T-helper 17 cell (primary cell): ENCODE measurements at regions not wholly inside any gene's neighbourhood (a gene's known extent, or its start where the extent isn't known, plus 50 kb on each side); places are given as distances from the start of the nearest gene placed in this dataset.
"Not testable (repeated sequence)": the region's sequence is repeated elsewhere in the genome, so short reads cannot be mapped to it uniquely, and the experiment has no call there.

ENCODE experiments used
- ATAC-seq: fragments of 150-1000 bp; cut with Tn5 transposase; 2 replicates; pipeline ENCODE4 v1.10.0; 2021; ENCODE audit warnings: mild to moderate bottlenecking, moderate library complexity
- DNase-seq, 3 donors: peaks; one replicate each; pipeline versions ENCODE4 v3.0.0 to v3.0.0-alpha.2; 2020 to 2021
- H3K9me3 ChIP-seq: one replicate; pipeline ENCODE4 v1.7.0; 2013; ENCODE audit warnings: low read length, mild to moderate bottlenecking; ENCODE audit not compliant: control insufficient read depth, poor library complexity, severe bottlenecking
- H3K27ac Mint-ChIP-seq: one replicate; pipeline ENCODE4 v1.8.0; 2022; ENCODE audit warnings: mild to moderate bottlenecking, moderate library complexity, mixed read lengths
- H3K27me3 Mint-ChIP-seq: one replicate; pipeline ENCODE4 v1.8.0; 2022; ENCODE audit warnings: mixed read lengths
- H3K36me3 Mint-ChIP-seq: one replicate; pipeline ENCODE4 v1.8.0; 2022; ENCODE audit warnings: low read depth, mixed read lengths
- H3K4me1 Mint-ChIP-seq: one replicate; pipeline ENCODE4 v1.8.0; 2022; ENCODE audit warnings: mild to moderate bottlenecking, mixed read lengths
- H3K4me3 Mint-ChIP-seq: one replicate; pipeline ENCODE4 v1.8.0; 2022; ENCODE audit warnings: mild to moderate bottlenecking, moderate library complexity, mixed read lengths

GRCh38 chr5:115431116-115431515 lies 113.5 kb downstream of the FEM1C start:
- peaks cover 34% of the 10 kb centered on the region for H3K27me3 Mint-ChIP-seq
- H3K9me3 ChIP-seq, result no peaks in the 10 kb centered on the region
- no peak for ATAC-seq
- DNase-seq, result no peak
- H3K4me1 Mint-ChIP-seq, result no peaks in the 10 kb centered on the region
- H3K27ac Mint-ChIP-seq, result no peak overlapping the region
- H3K36me3 Mint-ChIP-seq, result no peaks in the 10 kb centered on the region
- no peak overlapping the region for H3K4me3 Mint-ChIP-seq

GRCh38 chr5:115430374-115430773 lies 114.2 kb downstream of the FEM1C start:
- peaks cover 38% of the 10 kb centered on the region for H3K27me3 Mint-ChIP-seq
- H3K4me1 Mint-ChIP-seq, result no peaks in the 10 kb centered on the region
- DNase-seq, result no peak
- no peaks in the 10 kb centered on the region for H3K9me3 ChIP-seq
- H3K4me3 Mint-ChIP-seq, result no peak overlapping the region
- no peak overlapping the region for H3K27ac Mint-ChIP-seq
- H3K36me3 Mint-ChIP-seq, result no peaks in the 10 kb centered on the region
- ATAC-seq, result no peak

- no peak for ATAC-seq
- no peak for DNase-seq
- Mint-ChIP-seq H3K27ac (no peak overlapping the region), H3K4me3 (no peak overlapping the region), H3K27me3 (peaks cover 30% of the 10 kb centered on the region), H3K4me1 (no peaks in the 10 kb centered on the region), H3K36me3 (no peaks in the 10 kb centered on the region)
- no peaks in the 10 kb centered on the region for H3K9me3 ChIP-seq
These were observed 115.1 kb downstream of the FEM1C start for GRCh38 chr5:115429345-115429940.

GRCh38 chr5:115428676-115429075 lies 115.9 kb downstream of the FEM1C start:
- no peak for ATAC-seq
- Mint-ChIP-seq H3K4me3 (no peak overlapping the region), H3K36me3 (no peaks in the 10 kb centered on the region), H3K4me1 (no peaks in the 10 kb centered on the region), H3K27me3 (peaks cover 30% of the 10 kb centered on the region), H3K27ac (no peak overlapping the region)
- no peak for DNase-seq
- no peaks in the 10 kb centered on the region for H3K9me3 ChIP-seq

- H3K4me3 Mint-ChIP-seq, result no peak overlapping the region
- H3K27ac Mint-ChIP-seq, result no peak overlapping the region
- H3K9me3 ChIP-seq, result no peaks in the 10 kb centered on the region
- H3K36me3 Mint-ChIP-seq, result no peaks in the 10 kb centered on the region
- DNase-seq, result no peak
- peaks cover 29% of the 10 kb centered on the region for H3K27me3 Mint-ChIP-seq
- no peaks in the 10 kb centered on the region for H3K4me1 Mint-ChIP-seq
- ATAC-seq, result no peak
These were observed 116.3 kb downstream of the FEM1C start for GRCh38 chr5:115428248-115428647.

DNA sequence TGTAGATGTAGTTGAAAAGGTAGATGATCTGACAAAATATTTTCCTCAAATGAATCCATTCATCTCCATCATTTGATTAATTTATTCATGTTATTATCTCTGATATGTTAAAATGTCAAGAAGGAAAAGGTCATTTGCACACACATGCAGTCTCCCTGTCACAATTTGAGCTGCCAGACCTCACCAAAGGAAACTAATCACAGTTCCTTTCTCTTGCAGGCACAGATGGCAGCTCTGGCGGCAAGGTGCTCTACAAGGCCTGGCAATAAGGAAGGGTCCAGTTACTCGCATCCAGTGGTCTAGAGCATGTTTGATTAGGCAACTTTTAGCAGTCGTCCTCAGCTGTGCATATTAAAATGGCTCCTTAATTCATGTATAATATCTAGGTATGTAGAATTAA lies 120.1 kb downstream of the FEM1C start:
- Mint-ChIP-seq H3K27ac (no peak overlapping the region), H3K4me1 (no peaks in the 10 kb centered on the region), H3K4me3 (no peak overlapping the region), H3K27me3 (peaks cover 35% of the 10 kb centered on the region), H3K36me3 (peaks cover 3% of the 10 kb centered on the region)
- H3K9me3 ChIP-seq, result no peaks in the 10 kb centered on the region
- ATAC-seq (no peak), DNase-seq (no peak)

DNA sequence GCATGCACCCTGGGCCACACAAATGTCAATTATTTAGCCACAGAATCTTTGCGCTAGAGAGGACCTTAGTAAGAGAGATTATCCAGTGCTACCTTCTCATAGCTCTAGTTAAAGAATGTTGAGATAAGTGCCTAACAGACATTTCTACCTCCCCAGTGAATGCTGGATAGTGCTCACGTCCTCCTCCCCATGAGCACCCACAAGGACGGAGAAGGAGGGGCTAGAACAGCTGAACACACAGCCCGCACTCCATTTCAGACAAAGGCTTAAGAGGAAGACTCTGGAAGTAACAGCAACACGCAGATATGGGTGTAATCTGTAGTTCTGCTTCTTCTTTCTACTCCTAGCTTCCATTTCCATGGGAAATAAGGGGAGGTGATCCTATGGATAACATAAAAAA lies 120.5 kb downstream of the FEM1C start:
- no peaks in the 10 kb centered on the region for H3K4me1 Mint-ChIP-seq
- ATAC-seq, result no peak

DNA sequence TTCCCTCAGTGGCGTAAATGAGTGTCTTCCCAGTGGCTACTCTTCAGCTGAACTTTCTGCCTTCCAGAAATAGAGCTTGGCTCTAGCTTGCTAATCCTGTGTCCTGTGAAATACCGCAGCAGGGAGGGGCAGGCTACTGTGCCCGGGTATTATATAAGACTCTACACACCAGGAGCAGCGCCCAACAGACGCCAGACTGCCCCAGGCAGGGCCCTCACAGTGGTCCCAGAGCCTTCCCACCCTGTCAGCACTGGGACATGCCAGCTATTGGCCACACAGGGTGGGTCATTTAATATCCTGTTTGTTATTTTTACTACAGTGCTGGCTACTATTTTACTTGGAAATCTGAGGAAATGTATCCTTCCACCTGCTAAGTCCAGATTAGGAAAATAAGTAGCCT lies 121.0 kb downstream of the FEM1C start:
- H3K4me1 Mint-ChIP-seq, result no peaks in the 10 kb centered on the region
- ATAC-seq, result no peak
- no peak overlapping the region for H3K27ac Mint-ChIP-seq

More for the DNA sequence above, 120.5 kb downstream of the FEM1C start:
- peaks cover 36% of the 10 kb centered on the region for H3K27me3 Mint-ChIP-seq
- DNase-seq, result no peak
- peaks cover 3% of the 10 kb centered on the region for H3K36me3 Mint-ChIP-seq
- no peak overlapping the region for H3K4me3 Mint-ChIP-seq
- H3K9me3 ChIP-seq, result no peaks in the 10 kb centered on the region
- H3K27ac Mint-ChIP-seq, result no peak overlapping the region

DNA sequence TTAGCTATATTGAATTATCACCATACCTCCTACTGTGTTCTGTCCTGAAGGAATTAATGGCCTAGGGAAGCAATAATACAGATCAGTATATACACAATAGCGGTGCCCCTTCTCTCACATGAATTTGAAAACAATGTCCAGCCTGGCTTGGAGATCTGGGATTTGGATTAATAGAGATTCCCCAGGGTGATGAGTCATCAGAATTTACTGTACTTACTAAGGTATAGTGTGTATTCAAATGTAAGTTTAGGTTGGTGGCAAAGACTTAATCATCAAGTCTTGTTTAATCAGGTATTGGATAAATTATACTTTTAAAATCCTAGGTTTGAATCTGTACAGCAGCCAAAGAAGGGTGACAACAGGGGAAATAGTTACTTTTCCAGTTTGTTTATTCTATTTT lies 121.5 kb downstream of the FEM1C start:
- Mint-ChIP-seq H3K4me1 (no peaks in the 10 kb centered on the region), H3K27ac (no peak overlapping the region)

More for the DNA sequence above, 121.0 kb downstream of the FEM1C start:
- H3K27me3 Mint-ChIP-seq, result peaks cover 41% of the 10 kb centered on the region
- H3K9me3 ChIP-seq, result no peaks in the 10 kb centered on the region
- peaks cover 3% of the 10 kb centered on the region for H3K36me3 Mint-ChIP-seq
- DNase-seq, result no peak
- H3K4me3 Mint-ChIP-seq, result no peak overlapping the region

DNA sequence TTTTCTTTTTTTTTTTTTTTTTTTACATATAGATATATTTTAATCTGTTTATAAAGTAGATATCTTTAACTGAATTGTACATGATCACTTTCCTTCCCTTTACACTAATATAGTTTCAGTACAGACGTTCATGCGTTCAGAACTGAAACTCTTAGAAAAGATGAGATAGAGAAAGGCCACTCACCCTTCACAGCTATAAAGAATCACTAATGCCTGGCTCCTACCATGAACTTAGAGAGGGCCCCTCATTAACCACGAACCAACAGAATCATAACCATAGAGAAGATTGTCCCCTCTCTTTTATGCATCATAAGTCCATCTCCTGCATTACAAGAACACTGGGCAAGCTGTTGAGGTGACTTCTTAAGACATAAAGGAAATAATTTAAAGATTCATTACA lies 123.8 kb downstream of the FEM1C start:
- H3K4me1 Mint-ChIP-seq, H3K4me3 Mint-ChIP-seq, H3K9me3 ChIP-seq, H3K27ac Mint-ChIP-seq, DNase-seq, H3K36me3 Mint-ChIP-seq, ATAC-seq: not testable (repeated sequence)
- peaks cover 46% of the 10 kb centered on the region for H3K27me3 Mint-ChIP-seq

More for the DNA sequence above, 121.5 kb downstream of the FEM1C start:
- DNase-seq, result no peak
- H3K9me3 ChIP-seq, result no peaks in the 10 kb centered on the region
- Mint-ChIP-seq H3K4me3 (no peak overlapping the region), H3K27me3 (peaks cover 46% of the 10 kb centered on the region), H3K36me3 (peaks cover 3% of the 10 kb centered on the region)
- no peak for ATAC-seq

DNA sequence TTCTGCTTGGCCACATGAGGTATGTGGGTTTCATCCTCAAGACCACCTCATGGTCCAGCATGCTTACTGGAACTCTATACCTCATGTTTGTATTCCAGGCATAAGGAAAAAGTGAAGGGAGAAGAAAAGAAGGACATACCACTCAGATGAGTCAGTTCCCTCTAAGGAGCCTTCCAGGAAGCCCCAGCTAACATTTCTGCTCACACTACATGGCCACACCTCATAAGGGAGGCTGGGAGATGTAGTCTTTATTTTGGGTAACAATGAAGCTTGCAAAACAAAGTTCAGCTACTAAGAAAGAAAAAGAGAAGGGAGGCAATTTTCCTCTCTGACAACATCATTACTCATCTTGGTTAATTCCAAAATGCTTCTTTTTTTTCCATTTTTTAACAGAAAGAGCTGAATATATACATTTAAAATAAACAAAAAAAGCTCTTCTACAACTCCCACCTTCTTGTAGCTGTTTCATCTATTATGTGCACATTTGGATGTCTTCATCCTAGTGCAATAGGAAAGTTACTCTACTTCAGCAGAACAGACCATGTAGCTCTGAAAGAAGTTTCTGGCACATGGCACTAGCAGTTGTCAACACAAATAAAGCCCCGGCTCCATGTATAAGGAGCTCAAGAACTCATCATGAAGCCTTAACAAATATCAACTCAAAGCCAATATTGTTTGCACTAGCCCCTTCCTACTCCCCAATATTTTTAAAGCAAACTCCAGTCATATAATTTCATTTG lies 123.6 kb upstream of the CCDC112 start:
- no peak overlapping the region for H3K4me3 Mint-ChIP-seq
- no peak for ATAC-seq
- no peak for DNase-seq
- H3K9me3 ChIP-seq, result no peaks in the 10 kb centered on the region
- H3K36me3 Mint-ChIP-seq, result peaks cover 3% of the 10 kb centered on the region
- H3K27ac Mint-ChIP-seq, result no peak overlapping the region
- H3K27me3 Mint-ChIP-seq, result peaks cover 41% of the 10 kb centered on the region
- no peaks in the 10 kb centered on the region for H3K4me1 Mint-ChIP-seq

DNA sequence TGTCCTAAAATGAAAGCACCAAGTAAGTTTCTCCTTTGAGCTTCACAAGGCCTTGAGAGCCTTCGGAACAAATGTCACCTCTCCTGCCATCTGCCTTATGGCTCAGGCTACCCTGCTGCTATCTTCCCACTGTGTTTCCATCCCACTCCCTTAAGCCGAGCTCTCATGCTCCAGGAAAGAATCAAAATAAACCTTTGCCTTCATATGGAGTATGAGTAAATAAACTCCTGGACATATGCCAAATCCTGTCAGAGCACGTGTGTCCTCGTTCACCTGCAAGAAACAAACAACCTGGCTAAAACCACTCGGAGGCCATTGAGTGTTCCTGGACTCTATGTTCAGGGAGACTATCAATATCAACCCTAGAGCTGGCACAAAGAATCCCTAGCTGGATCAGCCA lies 122.3 kb upstream of the CCDC112 start:
- H3K9me3 ChIP-seq, result no peaks in the 10 kb centered on the region
- no peak overlapping the region for H3K4me3 Mint-ChIP-seq
- no peak for ATAC-seq
- H3K36me3 Mint-ChIP-seq, result peaks cover 3% of the 10 kb centered on the region
- DNase-seq, result no peak
- H3K27me3 Mint-ChIP-seq, result peaks cover 35% of the 10 kb centered on the region
- no peak overlapping the region for H3K27ac Mint-ChIP-seq
- no peaks in the 10 kb centered on the region for H3K4me1 Mint-ChIP-seq

DNA sequence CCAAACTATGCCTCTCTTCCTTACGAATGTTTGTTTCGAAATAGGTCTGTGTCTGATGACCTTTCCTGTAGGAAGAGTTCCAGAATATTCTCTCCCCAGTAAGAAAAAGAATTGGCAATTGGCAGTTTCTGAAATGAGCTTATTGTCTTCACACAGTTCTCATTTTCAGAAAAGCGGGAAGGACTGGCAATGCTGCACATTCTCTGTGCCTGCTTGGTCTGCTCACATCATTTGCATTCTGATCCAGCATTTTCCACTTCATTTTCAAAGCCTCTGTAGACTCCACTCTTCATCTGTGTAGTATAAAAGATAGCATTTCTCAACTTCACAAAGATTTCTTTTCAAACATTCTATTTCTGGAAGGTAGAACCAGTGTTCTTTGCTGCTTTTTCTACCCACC lies 120.6 kb upstream of the CCDC112 start:
- Mint-ChIP-seq H3K4me3 (no peak overlapping the region), H3K27ac (no peak overlapping the region), H3K36me3 (no peaks in the 10 kb centered on the region), H3K4me1 (no peaks in the 10 kb centered on the region), H3K27me3 (peaks cover 23% of the 10 kb centered on the region)
- ATAC-seq (no peak), DNase-seq (no peak)
- no peaks in the 10 kb centered on the region for H3K9me3 ChIP-seq

- Mint-ChIP-seq H3K4me3 (no peak overlapping the region), H3K4me1 (no peaks in the 10 kb centered on the region), H3K27me3 (peaks cover 22% of the 10 kb centered on the region), H3K36me3 (no peaks in the 10 kb centered on the region), H3K27ac (no peak overlapping the region)
- no peaks in the 10 kb centered on the region for H3K9me3 ChIP-seq
- ATAC-seq (no peak), DNase-seq (no peak)
These were observed 118.7 kb upstream of the CCDC112 start for GRCh38 chr5:115415143-115415491.
